HG03066 (cell line): ENCODE measurements at regions not wholly inside any gene's neighbourhood (a gene's known extent, or its start where the extent isn't known, plus 50 kb on each side); places are given as distances from the start of the nearest gene placed in this dataset.

Experiments
- ATAC-seq: cut with Tn5 transposase; IDR thresholded peaks from one replicate; pipeline ENCODE4 v1.9.1; 2021; ENCODE audit warnings: low read depth; ENCODE audit not compliant: unreplicated experiment

GRCh38 chr3:14334936-14335335 lies 67.5 kb upstream of the SLC6A6 start:
- ATAC-seq: no peak

DNA sequence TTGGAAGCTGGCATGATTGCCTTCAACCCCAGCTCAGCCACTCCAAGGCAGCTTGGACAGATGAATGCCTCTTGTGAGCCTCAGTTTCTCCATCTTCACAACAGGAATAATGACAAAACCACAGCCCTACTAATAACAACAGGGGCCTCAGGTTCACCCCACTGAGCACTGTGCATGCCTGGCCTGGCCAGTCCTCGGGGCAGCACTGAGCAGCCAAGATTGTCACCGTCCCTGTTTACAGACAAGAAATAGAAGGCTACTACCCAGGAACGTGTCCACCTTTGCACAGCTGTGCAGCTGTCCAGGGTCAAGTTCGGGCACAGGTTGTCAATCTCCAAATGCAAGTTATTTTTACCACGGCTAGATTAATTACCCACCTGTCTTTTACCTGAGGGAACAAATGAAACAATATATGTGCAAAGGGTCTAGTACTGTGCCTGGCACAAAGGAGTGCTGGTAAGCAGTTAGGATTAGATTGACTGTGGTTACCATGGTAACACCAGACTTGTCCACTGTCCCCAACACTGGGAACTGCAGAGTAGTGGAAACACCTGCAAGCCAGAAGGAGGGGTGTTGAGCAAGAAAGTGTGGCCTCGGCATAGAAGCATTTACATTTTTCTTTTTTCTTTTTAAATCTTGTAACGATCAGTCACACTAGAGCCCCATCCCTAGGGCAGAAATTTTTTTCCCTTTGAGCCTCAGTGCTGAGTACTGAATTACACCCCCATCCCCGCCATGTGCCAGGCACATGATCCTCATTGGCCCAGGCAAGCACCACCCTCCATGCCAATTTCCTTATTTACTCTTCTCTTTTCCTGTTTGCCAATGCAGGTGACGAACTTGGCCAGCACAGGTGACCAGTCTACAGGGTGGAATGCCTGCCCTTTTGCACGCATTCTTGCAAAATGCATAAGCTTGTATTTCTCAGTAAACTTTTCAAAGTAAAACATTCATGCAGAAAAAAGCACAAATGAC lies 66.3 kb upstream of the SLC6A6 start:
- ATAC-seq: no peak

DNA sequence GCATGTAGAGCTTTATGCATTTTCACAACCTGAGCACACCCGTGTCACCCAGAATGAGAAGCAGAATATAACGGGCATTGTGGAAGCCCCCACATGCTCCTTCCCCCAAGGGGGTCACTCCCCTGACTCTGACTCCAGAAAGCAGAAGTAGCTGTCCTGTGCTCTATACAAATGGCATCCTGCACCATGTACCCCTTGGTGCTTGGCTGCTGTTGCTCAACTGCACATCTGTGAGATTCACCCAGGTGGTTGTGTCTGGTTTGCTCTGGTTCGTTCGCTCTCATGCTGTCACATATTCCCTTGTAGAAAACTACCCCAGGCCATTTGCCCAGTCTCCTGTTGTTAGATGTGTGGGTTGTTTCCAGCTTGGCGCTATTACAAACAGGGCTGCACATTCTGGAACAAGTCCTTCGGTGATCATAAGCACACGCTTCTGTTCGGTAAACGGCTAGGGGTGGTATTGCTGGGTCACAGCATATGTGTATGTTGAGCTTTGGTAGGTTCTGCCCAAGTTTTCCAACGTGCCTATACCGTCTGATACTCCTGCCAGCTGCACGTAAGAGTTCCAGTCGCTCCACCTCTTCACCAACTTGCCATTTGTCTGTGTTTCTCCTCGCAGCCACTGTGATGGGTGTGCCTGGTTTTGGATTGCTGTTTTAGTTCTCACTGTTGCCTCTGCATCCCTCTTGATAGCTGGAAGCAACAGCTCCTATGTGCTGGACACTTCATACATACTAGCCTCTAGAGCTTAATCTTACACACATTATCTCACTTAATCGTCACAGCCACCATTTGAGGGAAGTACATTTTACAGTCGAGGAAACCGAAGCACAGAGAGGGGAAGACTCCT lies 65.4 kb upstream of the SLC6A6 start:
- ATAC-seq: no peak

GRCh38 chr3:14337828-14338227 lies 64.6 kb upstream of the SLC6A6 start:
- no peak for ATAC-seq

DNA sequence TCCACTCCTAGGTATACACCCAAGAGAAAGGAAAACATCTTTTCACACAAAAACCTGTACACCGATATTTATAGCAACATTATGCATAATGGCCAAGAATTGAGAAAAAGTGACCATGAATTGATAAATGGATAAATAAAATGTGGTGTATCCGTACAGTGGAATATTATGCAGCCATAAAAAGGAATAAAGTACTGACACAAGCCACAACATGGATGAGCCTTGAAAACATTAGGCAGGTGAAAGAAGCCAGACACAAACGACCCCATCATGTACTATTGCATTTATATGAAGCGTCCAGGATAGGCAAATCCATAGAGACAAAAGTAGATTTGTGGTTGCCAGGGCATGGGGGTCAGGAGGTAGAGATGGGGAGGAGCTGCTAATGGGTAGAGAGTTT lies 64.2 kb upstream of the SLC6A6 start:
- ATAC-seq: no peak

DNA sequence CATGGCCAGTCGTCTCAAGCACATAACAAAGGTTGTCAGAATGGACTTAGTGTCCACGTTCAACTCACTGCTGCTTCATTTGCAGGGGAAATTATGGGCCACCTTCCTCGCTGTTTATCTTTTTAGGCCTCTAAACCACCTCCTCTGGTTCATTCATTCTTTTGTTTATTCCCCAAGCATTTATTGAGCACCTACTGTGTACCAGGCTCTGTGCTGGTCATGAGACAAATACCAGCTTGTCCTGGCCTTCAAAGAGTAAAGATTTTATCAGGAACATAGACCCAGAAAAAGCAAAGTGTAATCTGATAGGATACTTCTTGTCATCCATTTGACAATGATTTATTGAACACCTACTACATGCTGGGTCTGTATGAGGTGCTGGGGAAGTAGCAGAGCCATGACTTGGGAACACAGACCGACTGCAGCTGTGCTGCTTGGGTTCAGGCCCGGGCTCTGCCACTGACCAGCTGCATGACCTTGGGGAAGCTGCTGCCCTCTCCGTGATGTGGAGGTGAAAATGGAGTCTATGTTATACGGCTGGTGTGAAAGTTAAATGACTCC lies 63.4 kb upstream of the SLC6A6 start:
- ATAC-seq: no peak

DNA sequence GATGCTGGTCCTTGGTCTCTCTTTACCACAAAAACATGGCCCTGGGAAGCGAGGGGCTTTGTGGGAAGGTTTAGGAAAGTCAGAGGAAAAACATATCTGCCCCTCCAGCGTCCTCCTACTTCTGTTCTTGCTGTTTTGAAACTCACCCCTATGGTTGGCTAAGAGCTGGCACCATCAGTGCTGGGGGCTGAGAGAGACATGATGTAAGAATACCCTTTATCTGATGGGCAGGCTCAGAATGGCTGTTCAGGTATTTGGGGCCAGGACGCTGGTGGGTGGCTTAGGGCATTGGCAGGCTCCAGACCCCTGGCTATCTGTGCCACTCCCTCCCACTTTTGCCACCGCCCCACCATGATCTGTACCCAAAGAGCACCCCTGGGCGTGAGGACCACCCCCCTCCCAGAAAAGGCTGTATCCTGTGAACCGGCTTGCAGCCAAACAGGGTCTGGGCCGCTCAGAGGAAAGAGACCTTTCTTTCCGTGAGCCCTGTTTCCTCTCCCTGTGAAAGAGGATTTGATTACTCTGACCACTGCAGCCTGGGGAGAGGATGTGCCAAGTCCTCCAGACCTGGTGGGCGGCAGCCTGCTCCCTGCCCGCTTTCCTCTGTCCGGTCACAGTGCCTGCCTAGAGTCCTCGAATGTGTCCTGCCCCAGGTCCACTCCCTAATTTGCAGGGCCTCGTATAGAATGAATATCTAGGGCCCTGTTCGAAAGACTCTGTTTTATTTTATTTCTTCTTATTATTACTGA lies 61.3 kb upstream of the SLC6A6 start:
- ATAC-seq: no peak

GRCh38 chr3:14343338-14344112 lies 58.9 kb upstream of the SLC6A6 start:
- ATAC-seq: no peak

DNA sequence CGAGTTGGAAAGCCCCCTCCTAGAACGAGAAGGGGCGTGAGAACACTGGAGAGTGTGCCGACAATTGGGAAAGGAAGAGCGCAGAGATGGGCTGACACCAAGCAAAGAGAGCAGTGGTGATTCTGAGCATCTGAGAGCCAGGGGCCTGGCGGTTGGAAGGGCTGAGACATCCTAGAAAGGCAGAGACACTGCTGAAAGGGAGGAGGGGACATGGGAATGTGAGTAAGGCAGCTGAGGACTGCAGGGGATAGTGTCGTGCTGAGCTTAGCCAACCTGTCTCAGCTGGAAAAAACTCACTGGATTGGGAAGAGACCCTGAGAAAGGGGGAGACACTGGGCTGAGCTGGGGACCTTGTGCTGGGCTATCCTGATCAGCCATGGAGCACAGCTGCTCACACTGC lies 58.1 kb upstream of the SLC6A6 start:
- ATAC-seq: no peak

- no peak for ATAC-seq
Observed at GRCh38 chr3:14345496-14346150, 56.8 kb upstream of the SLC6A6 start.

GRCh38 chr3:14346191-14346590 lies 56.2 kb upstream of the SLC6A6 start:
- ATAC-seq: no peak

DNA sequence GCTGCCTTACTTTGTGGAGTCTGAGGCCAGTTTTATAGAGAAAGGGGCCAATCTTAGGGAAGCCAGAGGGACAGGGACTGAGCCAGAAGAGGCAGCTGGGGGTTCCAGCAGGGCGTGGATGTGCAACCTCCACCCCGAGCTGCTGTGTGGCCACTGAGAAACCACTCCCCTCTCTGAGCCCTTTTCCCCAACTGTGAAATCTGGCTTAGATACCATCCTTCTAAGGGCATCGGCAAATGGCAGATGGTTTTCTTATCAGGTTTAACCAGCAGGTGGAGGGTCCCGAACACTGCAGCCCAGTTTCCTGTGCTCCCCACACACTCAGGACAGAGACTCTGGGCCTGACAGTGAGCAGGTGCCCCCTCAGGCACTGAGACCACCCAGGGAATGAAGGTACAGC lies 55.8 kb upstream of the SLC6A6 start:
- no peak for ATAC-seq

- no peak for ATAC-seq
Observed at GRCh38 chr3:14347110-14347509, 55.3 kb upstream of the SLC6A6 start.

- ATAC-seq: no peak
Observed at GRCh38 chr3:14351617-14352001, 50.8 kb upstream of the SLC6A6 start.

DNA sequence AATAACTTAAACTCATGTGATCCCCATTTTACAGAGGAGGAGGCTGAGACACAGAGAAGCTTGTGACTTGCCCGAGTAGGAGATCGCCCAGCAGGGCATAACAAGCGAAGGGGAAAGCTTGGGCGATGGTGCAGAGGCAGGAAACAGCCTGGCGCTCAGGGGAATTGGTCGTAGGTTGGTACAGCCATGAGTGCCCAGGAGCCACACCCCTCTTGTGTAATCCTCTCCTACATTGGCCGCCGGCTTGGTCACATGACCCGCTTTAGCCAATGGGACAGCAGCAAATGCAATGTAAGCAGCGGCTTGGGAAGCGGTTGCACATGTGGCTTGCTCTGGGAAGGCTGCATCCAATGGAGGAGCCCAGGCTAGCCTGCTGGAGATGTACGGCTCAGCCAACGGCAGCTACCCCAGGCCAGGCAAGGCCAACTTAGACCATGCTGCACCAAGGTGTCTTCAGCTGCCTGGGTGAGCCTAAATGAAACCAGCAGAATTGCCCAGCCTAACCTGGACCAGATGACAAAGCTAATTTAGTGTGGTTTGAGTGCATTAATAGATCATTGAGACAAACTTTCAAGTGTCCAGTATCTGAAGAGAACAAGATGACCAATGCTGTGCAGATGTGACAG lies 50.3 kb upstream of the SLC6A6 start:
- no peak for ATAC-seq
